Gastroesophageal sphincter (tissue), 3 donors: ENCODE measurements at regions not wholly inside any gene's neighbourhood (a gene's known extent, or its start where the extent isn't known, plus 50 kb on each side); places are given as distances from the start of the nearest gene placed in this dataset.

Source experiments
- EP300 ChIP-seq: sonication (generic); formaldehyde crosslinking; IDR thresholded peaks from one replicate; pipeline ENCODE4 v1.6.1; 2017; ENCODE audit warnings: antibody characterized with exemption, mild to moderate bottlenecking
- POLR2A ChIP-seq, 2 donors: fragments of 450-650 bp; IDR thresholded peaks; one replicate each; pipeline ENCODE4 v1.6.1; 2017; ENCODE audit warnings: antibody characterized with exemption in 2 of 2, mild to moderate bottlenecking in 2 of 2, moderate library complexity in 1 of 2
- POLR2AphosphoS5 ChIP-seq: sonication (generic); formaldehyde crosslinking; IDR thresholded peaks from one replicate; pipeline ENCODE4 v1.6.1; 2017; ENCODE audit warnings: antibody characterized with exemption
- TF ChIP-seq, protein P1 (sequence below), 4 experiments: fragments of 200-600 bp in 2 of 4; fragments of 450-650 bp in 2 of 4; sonication (generic) in 1 of 4; IDR thresholded peaks; one replicate each; pipeline ENCODE4 v1.5.1; 2017 to 2019; ENCODE audit warnings: antibody characterized with exemption in 4 of 4, mild to moderate bottlenecking in 2 of 4, moderate library complexity in 2 of 4

DNA sequence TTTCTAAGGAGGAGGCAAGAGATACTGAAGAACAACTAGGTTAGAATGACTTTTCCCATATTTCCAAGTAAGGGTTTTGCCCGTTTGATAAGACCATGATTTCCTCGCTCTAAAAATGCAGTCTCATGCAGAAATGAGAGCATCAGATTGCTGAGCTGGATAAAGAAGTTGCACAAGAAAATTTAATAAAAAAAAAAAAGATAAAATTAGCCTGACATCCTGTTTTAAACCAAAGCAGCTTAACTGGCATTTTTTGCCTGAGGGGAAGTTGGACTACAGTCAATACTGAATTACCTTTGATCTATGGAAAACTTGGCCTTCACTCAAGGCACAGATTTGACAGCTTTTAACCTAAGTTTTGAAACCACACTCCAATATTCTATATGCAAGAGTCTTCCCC lies 208.4 kb downstream of the GASK1B start:
- TF ChIP-seq POLR2A (IDR thresholded peaks at IDR 0.05) (no peak), EP300 (no peak), POLR2AphosphoS5 (no peak)
- TF ChIP-seq, protein P1, sequence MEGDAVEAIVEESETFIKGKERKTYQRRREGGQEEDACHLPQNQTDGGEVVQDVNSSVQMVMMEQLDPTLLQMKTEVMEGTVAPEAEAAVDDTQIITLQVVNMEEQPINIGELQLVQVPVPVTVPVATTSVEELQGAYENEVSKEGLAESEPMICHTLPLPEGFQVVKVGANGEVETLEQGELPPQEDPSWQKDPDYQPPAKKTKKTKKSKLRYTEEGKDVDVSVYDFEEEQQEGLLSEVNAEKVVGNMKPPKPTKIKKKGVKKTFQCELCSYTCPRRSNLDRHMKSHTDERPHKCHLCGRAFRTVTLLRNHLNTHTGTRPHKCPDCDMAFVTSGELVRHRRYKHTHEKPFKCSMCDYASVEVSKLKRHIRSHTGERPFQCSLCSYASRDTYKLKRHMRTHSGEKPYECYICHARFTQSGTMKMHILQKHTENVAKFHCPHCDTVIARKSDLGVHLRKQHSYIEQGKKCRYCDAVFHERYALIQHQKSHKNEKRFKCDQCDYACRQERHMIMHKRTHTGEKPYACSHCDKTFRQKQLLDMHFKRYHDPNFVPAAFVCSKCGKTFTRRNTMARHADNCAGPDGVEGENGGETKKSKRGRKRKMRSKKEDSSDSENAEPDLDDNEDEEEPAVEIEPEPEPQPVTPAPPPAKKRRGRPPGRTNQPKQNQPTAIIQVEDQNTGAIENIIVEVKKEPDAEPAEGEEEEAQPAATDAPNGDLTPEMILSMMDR (IDR thresholded peaks at IDR 0.05) = no peak
